Progenitor cell of endocrine pancreas (in vitro differentiated cells): ENCODE measurements at regions not wholly inside any gene's neighbourhood (a gene's known extent, or its start where the extent isn't known, plus 50 kb on each side); places are given as distances from the start of the nearest gene placed in this dataset.

Experiments
- DNase-seq: peaks from one replicate; pipeline ENCODE4 v3.0.0; 2021; ENCODE audit warnings: low spot score; ENCODE audit not compliant: unreplicated experiment
- H3K27ac Mint-ChIP-seq: 2 replicates; pipeline ENCODE4 v1.8.0; 2021; ENCODE audit warnings: mild to moderate bottlenecking, moderate library complexity, mixed read lengths
- H3K27me3 Mint-ChIP-seq: 2 replicates; pipeline ENCODE4 v1.8.0; 2021; ENCODE audit warnings: mixed read lengths
- H3K36me3 Mint-ChIP-seq: 2 replicates; pipeline ENCODE4 v1.8.0; 2022; ENCODE audit warnings: mixed read lengths; ENCODE audit not compliant: insufficient read depth
- H3K4me1 Mint-ChIP-seq: 2 replicates; pipeline ENCODE4 v1.8.0; 2021; ENCODE audit warnings: low read depth, mixed read lengths
- H3K4me3 Mint-ChIP-seq: 2 replicates; pipeline ENCODE4 v1.8.0; 2021; ENCODE audit warnings: low read depth, mild to moderate bottlenecking, moderate library complexity, mixed read lengths
- H3K9me3 Mint-ChIP-seq: 2 replicates; pipeline ENCODE4 v1.8.0; 2021; ENCODE audit warnings: low read depth, mixed read lengths
- CTCF ChIP-seq: fragments of 200-600 bp; sonication (generic); IDR thresholded peaks from one replicate; pipeline ENCODE4 v1.5.0; 2021; ENCODE audit warnings: antibody characterized with exemption, mild to moderate bottlenecking; ENCODE audit not compliant: unreplicated experiment

DNA sequence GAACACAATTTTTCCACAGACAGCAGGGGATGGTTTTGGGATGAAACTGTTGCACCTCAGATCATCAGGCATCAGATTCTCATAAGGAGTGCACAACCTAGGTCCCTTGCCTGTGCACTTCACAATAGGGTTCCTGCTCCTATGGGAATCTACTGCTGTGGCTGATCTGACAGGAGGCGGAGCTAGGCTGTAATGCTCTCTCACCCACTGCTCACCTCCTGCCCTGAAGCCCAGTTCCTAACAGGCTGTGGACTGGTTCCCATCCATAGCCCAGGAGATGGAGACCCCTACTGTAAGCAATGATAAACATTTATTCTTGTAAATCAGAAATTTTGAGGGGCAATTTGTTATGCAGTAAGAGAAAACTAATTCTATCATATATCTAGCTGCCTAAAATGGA is 1234.7 kb downstream of the SLITRK1 start:
- no peaks in the 10 kb centered on the region for H3K36me3 Mint-ChIP-seq
- TF ChIP-seq CTCF, result no peak
- DNase-seq, result no peak
- H3K9me3 Mint-ChIP-seq, result no peaks in the 10 kb centered on the region
- no peaks in the 10 kb centered on the region for H3K27me3 Mint-ChIP-seq
- H3K4me1 Mint-ChIP-seq, result no peaks in the 10 kb centered on the region
- H3K27ac Mint-ChIP-seq, result no peak overlapping the region
- H3K4me3 Mint-ChIP-seq, result no peak overlapping the region

DNA sequence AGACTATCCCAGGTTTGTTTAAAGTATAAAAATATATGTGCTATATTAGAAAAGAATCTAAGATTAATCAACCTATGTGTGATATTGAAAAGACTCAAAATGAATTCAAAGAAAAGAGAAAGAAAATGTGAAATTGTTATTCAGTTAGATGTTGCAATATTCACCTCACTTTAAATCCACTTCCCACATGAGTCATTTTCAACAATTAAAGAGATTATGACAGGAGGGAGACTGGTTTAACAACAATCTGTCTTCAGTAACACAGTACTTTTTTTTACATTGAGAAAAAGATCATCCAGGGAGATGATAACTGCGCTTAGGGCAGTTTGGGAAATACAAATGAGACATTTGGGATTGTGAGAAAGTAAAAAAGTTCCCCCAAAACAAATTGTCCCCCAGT is 1246.2 kb downstream of the SLITRK1 start:
- no peak overlapping the region for H3K27ac Mint-ChIP-seq
- TF ChIP-seq CTCF, result no peak
- no peak for DNase-seq
- peaks cover 13% of the 10 kb centered on the region for H3K9me3 Mint-ChIP-seq
- H3K4me1 Mint-ChIP-seq, result no peaks in the 10 kb centered on the region
- no peaks in the 10 kb centered on the region for H3K36me3 Mint-ChIP-seq
- H3K4me3 Mint-ChIP-seq, result no peak overlapping the region
- H3K27me3 Mint-ChIP-seq, result no peaks in the 10 kb centered on the region

- DNase-seq, result no peak
- Mint-ChIP-seq H3K4me1 (no peaks in the 10 kb centered on the region), H3K27ac (no peak overlapping the region), H3K9me3 (peaks cover 13% of the 10 kb centered on the region), H3K27me3 (no peaks in the 10 kb centered on the region), H3K36me3 (no peaks in the 10 kb centered on the region), H3K4me3 (no peak overlapping the region)
- no peak for TF ChIP-seq CTCF
These were observed 1247.3 kb downstream of the SLITRK1 start for GRCh38 chr13:82634946-82635345.

DNA sequence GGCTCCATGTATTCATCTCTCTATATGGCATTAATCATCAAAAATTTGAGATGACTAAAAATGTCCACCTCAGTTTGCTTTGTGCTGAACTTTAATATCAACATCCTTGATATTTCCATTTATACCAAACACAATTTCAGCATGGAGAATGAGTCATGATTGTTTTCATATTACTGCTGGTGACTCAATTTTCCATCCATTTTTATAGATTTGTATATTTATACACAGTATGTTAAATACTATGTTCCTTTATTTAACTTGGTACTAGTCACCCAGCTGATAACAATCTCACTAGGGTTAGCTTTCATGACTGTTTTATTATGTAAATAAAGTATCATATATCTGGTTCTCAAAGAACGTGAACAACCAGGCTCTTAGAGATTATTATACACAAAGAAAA is 1255.1 kb downstream of the SLITRK1 start:
- Mint-ChIP-seq H3K9me3 (no peaks in the 10 kb centered on the region), H3K27me3 (no peaks in the 10 kb centered on the region)

DNA sequence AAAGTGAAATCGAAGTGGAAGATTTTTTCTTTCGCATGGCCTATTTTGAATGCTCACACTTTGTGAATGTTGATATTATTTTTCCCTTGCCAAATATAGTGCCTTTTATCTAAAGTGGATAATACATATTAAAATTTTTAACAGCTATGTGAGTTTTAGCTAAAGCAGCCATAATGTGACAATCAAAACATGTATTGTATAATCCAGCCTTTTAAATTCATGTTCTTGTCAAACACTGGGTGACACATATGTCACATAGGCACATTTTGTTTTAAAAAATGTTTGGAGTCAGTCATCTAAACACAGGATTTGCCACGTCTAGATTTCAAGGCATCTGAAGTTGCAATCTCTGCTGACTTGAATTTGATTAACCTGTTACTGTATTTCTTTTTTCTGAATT is 1256.6 kb downstream of the SLITRK1 start:
- Mint-ChIP-seq H3K4me1 (no peaks in the 10 kb centered on the region), H3K36me3 (no peaks in the 10 kb centered on the region), H3K27me3 (no peaks in the 10 kb centered on the region), H3K4me3 (no peak overlapping the region), H3K27ac (no peak overlapping the region), H3K9me3 (no peaks in the 10 kb centered on the region)
- no peak for DNase-seq
- no peak for TF ChIP-seq CTCF

More for the DNA sequence above, 1255.1 kb downstream of the SLITRK1 start:
- DNase-seq, result no peak
- no peak for TF ChIP-seq CTCF
- H3K4me3 Mint-ChIP-seq, result no peak overlapping the region
- H3K27ac Mint-ChIP-seq, result no peak overlapping the region
- H3K4me1 Mint-ChIP-seq, result no peaks in the 10 kb centered on the region
- no peaks in the 10 kb centered on the region for H3K36me3 Mint-ChIP-seq

DNA sequence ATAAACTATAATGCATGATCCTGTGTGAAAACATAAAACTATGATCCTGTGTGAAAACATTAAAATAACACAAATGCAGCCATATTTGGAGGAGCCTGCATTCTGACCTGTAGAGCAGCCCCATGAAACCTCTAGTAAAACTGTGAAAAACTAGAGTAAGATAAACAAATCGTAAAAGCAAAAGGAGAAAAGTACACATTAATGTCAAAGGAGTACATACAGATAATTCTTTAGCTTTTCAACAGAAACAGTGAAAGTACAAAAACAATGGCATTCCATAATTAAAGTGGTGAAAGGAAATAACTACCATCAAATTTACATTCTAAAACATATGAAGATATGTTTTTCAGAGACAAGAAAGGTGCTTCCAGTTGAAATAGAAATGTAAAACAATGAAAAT is 1267.2 kb downstream of the SLITRK1 start:
- Mint-ChIP-seq H3K36me3 (no peaks in the 10 kb centered on the region), H3K27ac (no peak overlapping the region), H3K9me3 (no peaks in the 10 kb centered on the region), H3K4me1 (peaks cover 3% of the 10 kb centered on the region), H3K27me3 (no peaks in the 10 kb centered on the region), H3K4me3 (no peak overlapping the region)
- TF ChIP-seq CTCF, result no peak
- no peak for DNase-seq
